A549 (cell line): ENCODE measurements at regions not wholly inside any gene's neighbourhood (a gene's known extent, or its start where the extent isn't known, plus 50 kb on each side); places are given as distances from the start of the nearest gene placed in this dataset.

ENCODE experiments used
- EHMT2 ChIP-seq: fragments of 200-600 bp; sonication (generic); IDR thresholded peaks from 2 replicates; pipeline ENCODE4 v1.6.1; 2016; ENCODE audit warnings: antibody characterized with exemption, low read depth, mild to moderate bottlenecking, moderate library complexity
- JUNB ChIP-seq: fragments of >200 bp; sonication (Bioruptor Twin); formaldehyde crosslinking; IDR thresholded peaks from 2 replicates; pipeline ENCODE4 v1.6.1; 2016
- POLR2A ChIP-seq: IDR thresholded peaks from 2 replicates; pipeline ENCODE4 v1.6.1; 2012; ENCODE audit warnings: mild to moderate bottlenecking, low read length
- SMC3 ChIP-seq: fragments of >200 bp; sonication (Bioruptor Twin); formaldehyde crosslinking; IDR thresholded peaks from 3 replicates; pipeline ENCODE4 v1.6.1; 2018; ENCODE audit warnings: inconsistent platforms
- TF ChIP-seq, protein P1 (sequence below): fragments of >200 bp; sonication (Bioruptor Twin); formaldehyde crosslinking; IDR thresholded peaks from 3 replicates; pipeline ENCODE4 v1.5.1; 2016

DNA sequence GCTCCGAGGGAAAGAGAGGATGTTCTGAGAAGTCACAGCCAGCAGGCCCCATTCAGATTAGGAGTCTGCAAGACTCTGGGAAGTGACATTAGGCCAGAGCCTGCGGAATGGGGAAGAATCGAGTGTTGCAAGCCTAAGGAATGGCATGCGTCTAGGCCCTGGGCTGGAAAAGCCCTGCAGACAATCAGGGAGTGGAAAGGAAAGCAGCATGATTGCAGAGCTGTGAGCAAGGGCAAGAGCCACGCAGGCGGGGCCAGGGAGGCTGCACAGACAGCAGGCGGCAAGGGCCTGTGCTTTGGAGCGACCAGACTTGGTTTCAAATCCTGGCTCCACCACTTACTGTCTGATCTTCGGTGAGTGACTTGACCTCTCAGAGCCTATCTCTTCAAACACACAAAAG lies 118.2 kb downstream of the RRAGC start:
- TF ChIP-seq, protein P1, sequence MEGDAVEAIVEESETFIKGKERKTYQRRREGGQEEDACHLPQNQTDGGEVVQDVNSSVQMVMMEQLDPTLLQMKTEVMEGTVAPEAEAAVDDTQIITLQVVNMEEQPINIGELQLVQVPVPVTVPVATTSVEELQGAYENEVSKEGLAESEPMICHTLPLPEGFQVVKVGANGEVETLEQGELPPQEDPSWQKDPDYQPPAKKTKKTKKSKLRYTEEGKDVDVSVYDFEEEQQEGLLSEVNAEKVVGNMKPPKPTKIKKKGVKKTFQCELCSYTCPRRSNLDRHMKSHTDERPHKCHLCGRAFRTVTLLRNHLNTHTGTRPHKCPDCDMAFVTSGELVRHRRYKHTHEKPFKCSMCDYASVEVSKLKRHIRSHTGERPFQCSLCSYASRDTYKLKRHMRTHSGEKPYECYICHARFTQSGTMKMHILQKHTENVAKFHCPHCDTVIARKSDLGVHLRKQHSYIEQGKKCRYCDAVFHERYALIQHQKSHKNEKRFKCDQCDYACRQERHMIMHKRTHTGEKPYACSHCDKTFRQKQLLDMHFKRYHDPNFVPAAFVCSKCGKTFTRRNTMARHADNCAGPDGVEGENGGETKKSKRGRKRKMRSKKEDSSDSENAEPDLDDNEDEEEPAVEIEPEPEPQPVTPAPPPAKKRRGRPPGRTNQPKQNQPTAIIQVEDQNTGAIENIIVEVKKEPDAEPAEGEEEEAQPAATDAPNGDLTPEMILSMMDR: no peak
- TF ChIP-seq JUNB (no peak), EHMT2 (no peak), SMC3 (no peak), POLR2A (no peak)
